Smooth muscle cell of the brain vasculature (primary cell): ENCODE measurements at regions not wholly inside any gene's neighbourhood (a gene's known extent, or its start where the extent isn't known, plus 50 kb on each side); places are given as distances from the start of the nearest gene placed in this dataset.

ENCODE experiments used
- DNase-seq: peaks from one replicate; pipeline ENCODE4 v3.0.0-alpha.2; 2012; ENCODE audit warnings: low read depth, low spot score

DNA sequence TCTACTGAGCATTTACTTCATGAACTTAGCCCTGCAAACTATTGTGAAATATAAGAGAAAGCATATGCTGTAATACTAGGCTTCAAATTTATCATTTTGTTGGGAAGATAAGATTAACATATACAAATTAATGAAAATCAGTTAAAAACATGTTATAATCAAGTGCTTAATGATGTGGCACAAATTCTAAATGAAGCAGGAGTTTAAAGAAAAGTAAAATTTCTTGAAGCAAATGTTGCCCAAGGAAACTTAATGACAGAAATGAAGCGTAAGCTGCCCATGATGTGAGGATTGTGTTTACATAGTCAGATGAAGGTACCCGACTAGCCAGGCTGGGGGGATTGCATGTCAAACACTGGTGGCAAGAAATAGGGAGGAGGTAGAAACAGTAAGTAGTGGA lies 103.1 kb upstream of the GAP43 start:
- DNase-seq = no peak

DNA sequence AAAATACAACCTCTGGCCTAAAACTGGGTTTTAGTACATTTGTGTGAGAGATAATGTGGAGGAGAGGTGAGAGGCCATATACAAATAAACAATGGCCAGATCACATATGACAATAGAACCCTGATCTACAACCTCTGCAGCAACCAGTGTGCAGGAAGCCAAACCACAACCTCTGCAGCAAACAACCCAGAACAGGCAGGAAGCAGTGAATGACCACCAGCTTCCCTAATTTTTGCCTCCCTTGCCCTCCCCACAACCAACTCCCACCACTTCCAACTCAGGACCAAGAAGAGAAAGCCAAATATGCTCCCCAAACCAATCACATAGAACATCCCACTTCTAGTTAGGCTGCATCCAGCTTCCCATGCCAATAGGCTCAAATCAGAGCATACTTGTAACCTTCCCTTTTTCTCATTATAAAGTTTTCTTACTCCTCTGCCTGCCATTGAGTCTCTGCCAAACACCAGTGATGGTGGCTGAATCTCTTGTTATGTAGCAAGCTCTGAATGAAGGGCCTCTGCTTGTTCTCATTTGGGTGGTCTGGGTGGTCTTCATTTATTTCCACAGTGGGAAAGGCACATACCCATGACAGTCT lies 102.6 kb upstream of the GAP43 start:
- no peak for DNase-seq

DNA sequence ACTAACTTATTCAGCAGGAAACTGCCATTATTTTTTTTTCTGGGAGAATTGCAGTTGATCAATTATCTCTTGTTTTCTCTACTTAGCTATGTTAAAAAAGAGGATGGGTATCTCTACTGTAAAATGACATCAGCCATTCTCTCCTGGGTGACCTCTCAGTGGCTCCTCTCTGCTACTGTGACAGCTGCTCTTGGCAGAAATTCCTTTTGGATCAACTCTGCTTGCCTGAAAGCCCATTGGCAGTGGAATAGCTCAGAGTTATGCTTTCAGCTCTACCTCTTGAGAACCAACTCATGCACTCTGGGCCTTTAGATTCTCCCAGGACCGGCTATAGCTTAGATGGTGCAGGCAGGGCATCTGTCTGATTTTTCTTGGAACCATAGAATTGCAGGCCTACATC lies 99.9 kb upstream of the GAP43 start:
- DNase-seq = no peak

DNA sequence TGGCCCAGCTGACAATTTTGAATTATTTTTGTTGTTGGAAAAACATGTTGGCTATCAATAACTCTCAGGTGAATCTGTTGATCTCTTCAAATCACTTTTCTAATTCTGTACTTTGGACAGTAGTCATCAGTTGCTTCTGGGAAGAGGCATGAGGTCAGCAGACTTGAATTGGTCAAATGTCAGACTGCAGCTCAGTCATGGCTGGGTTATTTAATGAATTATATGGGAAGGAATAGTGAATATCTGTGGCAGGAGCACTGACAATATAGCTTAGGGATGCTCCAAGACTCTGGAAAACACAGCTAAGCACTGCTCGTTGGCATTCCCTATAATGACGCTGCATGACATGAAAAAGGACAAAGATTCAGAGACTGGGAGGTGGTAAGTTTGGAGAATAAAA lies 98.8 kb upstream of the GAP43 start:
- no peak for DNase-seq

DNA sequence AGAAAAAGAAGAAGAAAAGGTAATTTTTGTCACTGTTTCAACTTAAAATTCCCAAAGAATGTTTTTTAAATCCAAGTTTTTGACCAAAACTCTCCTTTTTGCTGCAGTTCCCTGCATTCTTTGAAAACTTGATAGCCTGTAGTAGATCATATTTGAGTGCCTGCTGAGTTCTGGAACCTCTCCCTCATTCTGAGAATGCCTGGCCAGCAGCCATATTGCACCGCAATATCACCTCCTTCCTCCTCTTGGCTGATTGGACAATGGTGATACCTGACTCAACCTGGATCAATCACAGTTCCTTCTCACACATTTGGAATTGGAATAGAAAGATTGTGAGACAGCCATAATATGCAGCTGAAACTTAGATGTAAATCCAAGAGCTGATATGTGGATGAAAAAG lies 97.6 kb upstream of the GAP43 start:
- DNase-seq = no peak

DNA sequence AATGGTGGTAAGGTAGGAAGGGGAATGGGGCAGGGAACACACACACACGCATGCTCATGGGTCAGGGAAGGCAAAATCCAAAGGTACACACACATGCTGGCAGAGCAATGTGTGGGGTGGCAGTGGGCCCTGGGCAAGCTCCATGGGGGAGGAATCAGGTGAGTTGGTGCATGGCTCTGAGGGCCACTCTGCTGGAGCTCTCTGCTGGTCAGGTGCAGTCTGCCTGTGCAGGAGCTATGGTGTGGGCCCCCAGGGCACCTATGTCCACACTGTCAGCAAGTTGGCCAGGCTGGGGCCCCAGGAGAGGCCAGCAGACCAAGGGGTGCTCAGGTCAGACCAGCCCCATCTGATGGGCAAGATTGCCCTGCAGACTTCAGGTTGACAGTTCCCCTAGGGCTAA lies 90.1 kb upstream of the GAP43 start:
- no peak for DNase-seq

DNA sequence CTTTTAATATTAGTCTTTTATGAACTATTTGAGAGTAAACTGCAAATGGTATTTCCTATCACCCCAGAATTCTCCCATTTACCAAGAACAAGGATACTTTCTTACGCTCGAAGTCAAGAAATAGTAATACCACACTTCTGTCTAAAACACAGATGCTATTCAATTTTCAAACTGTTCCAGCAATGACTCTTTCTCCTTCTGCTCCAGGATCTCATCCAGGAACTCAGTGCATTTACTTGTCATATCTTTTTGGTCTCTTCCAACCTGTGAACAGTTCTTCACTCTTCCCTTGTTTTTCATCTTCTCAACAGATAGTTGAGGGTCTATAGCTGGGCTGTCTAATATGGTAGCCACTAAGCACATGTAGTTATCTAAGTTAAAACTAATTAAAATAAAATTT lies 87.1 kb upstream of the GAP43 start:
- no peak for DNase-seq

DNA sequence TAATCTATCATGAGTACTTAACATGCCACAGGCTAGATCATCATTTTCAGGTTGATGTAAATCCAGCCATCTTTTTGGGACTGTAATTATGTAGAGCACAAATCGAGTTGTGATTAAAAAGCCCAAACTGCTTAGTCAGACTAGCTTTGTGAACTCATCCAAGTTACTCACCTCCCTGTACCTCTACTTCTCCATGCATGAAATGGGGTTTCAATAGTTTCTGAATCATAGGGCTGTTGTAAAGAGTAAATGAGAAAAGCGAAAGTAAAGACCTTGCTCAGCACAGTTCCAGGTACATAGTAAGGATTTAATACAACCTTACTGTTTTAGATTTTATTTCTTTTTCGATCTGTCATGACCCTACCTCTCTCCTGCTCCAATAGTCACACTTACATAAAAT lies 85.6 kb upstream of the GAP43 start:
- DNase-seq = no peak

DNA sequence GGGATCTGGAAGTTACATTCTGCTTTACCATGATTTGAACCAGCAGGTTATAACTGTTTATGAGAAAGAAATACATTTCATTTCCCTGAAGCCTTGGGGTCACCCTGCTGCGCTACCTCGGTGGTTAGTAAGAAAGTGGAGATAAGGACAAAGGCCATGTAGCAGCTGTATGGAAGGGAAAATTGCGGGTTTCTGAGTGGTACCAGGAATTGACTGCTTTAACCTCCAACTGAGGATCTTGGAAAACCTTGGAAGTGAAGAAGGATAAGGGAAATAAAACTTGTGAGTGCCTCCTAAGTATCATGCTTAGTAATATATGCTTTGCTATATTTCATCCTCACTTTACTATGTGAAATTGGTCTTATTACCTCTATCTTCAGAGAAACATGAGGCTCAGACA lies 76.1 kb upstream of the GAP43 start:
- DNase-seq = no peak

DNA sequence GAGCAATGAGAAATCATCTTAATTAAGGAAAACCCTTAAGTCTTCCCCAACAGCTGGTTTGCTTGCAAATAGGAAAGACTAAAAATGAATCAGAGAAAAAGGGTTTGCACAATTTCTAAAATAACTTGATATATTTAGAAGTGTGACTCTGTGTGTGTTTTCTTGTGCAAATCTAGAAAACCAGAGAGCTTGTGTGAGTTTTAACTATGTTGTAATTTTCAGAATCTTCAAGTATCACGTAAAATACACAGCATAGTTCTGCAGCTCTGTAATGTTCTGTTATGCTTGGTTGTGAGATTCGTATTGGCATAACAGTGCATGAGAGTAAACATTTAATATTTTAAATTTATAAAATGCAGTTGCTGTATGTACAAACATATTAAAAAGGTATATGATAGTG lies 74.7 kb upstream of the GAP43 start:
- DNase-seq = no peak

DNA sequence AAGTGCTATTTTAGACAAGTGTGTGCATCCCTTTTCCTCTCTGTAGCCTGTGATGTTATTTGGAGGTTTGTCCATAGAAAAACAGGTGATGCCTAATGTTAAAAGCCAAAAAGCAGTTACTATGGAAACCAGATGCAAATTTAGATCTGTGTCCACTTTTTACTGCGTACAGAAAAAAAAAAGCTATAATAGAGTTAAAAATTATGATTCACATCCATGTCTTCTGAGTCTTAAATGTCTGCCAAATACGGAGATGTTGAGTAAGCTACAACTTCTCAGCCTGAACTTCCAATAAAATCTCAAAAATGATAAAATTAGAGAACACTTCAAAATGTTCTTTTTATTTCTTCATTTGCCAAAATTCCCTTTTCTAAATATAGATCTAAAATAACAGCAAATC lies 74.2 kb upstream of the GAP43 start:
- no peak for DNase-seq

DNA sequence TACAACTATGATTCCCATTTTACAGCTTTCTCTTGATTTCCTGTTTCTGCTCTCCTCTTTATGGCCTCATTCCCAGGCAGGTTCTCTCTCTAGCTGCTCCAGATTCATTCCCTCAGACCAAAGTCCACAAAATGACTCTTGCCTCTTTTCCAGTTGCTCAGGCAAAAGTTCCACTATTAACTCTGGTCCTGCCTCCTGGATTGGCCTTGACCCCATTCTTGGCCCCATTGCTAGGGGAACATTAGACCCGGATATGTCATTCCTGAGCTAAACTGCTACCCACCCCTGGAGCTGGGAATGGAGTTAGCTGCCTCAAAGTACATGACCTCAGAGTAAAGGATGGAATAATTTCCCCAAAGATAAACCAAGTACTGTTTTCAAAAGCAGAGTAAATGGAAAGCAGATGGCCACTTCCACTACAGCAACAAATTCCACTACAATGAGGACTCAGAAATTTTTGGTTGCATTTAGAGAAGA lies 73.0 kb upstream of the GAP43 start:
- peak; percentile 31 for DNase-seq

DNA sequence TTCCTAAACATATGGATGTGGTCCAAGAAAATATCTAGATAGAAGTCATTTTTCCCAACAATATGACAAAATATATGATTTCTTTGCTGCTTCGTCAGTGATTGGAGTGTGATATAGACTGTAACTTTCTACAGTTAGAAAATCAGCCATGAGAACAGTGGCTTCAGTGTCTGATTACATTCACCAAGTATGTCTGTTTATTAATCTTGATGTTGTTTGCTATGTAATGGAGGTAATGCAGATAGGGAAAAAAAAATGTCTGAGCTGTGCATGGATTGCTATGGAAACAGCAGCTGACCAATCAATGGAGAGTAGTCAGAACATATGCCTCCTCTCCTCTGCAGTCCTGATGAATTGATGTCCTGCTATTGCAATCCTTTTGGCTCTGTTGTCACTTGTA lies 72.3 kb upstream of the GAP43 start:
- no peak for DNase-seq

DNA sequence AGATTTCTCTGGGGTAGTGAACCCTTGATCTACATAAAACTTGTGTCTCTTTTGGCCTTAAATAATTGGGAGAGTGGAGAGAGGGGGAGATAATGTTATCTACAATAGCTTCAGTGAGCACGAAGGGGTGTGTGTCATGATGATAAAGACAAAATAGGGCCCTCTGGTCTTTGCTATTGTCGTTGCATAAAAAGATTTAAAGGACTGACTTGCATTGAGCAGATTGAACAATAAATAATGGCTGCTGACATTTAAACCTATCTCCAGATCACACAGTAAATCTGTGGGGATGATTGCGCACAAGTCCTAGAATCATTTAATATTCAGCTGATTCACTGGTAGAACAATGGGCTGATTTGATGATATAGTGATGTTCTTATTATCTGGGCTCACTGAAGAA lies 71.3 kb upstream of the GAP43 start:
- no peak for DNase-seq

DNA sequence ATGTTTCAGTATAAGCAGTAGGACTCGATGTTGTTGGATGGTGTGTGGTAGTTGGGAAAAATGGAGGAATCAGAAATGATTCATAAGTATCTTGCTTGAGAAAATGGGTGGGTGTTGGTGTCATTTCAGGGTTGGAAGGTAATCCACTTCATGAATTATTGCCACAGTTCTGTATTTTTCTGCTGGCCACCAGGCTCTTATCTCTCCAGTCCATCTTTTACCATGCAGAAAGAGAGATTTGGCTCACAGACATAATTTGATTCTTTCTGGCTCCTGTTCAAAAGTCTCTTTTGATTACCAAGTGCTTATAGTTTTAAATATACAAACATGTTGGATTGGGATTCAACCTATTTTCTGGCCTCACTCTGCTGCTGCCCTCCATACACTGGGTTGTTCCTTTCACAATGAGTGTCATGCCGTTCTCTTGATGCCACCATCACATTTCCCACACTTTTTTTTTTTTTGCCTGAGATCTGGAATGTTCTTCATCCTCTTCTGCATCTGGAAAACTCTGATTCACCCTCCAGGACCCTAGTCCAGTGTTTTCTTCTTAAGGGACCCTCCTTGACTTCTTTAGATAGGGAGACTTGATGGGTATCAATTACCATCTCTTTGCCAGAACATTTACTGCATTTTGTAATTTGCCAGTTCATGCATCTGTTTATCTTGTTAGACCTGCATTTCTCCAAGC lies 69.4 kb upstream of the GAP43 start:
- DNase-seq = no peak

DNA sequence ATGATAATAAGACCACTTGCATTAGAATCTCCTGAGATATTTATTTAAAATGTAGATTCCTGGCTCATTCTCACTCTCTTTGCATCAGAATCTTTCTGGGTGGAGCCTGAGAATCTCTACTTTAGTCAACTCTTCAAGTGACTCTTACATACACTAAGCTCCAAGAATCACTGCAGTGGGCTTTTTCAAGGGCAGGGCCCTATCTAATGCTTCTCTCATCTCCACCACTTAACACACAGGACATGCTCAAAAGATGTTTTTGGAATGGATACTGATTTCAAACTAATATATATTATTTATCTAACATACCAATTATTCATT lies 68.9 kb upstream of the GAP43 start:
- DNase-seq = no peak

DNA sequence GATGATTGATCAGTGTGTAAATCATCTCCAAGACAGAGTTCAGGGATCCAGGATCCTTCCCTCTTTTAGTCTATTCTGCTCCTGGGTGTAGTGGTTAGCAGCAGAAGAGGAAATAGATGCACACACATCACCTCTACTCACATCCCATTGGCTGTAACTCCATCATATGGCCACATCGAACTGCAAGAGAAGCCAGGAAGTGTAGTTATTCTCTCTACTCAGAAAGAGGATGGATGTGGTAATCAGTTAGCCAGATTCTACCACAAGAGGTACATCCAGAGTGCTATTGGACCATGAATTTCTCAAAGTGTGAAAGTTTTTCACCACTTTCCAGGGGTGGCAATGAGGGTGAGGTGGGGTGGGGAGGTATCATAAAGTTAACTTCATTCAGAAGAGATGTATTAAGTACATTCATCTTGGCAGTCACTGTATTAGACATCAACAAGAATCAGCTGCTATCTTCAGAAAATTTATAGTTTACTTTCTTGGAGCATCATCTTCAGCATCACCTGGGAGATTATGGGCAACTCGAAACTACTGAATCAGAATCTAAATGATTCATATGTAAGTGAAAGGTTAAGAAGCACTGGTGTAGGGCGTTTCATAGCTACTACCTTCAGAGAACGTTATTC lies 60.6 kb upstream of the GAP43 start:
- no peak for DNase-seq

DNA sequence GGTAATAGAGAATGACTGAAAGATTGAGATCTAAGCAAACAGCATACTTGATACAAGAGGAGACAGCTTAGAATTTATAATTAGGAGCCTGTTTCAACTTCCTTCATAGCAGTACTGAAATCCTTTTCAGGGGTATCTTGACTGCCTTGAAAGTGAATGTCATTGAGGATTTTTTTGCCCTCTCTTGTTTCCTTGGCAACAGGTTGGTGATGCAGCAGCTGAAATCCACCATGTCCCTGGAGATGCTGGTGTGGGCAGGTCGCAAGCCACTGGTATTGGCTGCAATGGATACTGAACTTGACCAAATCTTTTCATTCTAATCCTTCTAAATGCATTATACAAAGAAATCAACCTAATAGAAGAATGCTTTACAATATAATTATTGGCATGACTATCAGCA lies 59.3 kb upstream of the GAP43 start:
- no peak for DNase-seq

DNA sequence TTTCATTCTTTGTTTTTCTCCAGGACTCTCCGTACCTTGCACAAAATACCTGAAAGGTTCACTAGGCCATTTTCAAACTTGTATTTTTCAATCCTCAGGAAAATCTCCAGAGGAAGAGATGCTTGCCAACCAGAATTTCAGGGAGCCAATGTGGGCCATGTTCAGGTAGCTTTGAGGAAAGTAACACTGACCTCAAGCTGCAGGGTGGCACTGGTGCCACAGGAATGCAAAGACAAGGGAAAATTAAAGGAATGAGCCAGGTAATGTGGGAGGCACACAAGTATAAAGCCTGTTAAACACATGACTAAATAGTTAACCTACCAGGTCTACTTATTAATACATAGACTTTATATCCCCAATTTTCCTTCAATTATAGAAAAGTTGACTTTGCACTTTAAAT lies 51.9 kb upstream of the GAP43 start:
- no peak for DNase-seq
